HFF-Myc (cell line): ENCODE measurements at regions not wholly inside any gene's neighbourhood (a gene's known extent, or its start where the extent isn't known, plus 50 kb on each side); places are given as distances from the start of the nearest gene placed in this dataset.

ENCODE experiments used
- DNase-seq: peaks from one replicate; pipeline ENCODE4 v3.0.0-alpha.2; 2011; ENCODE audit warnings: low read depth; ENCODE audit errors: extremely low read depth
- H3K4me3 ChIP-seq: replicated peaks from 2 replicates; pipeline ENCODE4 v1.5.1; 2011; ENCODE audit warnings: low read depth, mild to moderate bottlenecking, control low read depth, low read length
- CTCF ChIP-seq: IDR thresholded peaks from 2 replicates; pipeline ENCODE4 v1.5.1; 2012; ENCODE audit warnings: mild to moderate bottlenecking, low read depth, low read length, control low read depth; ENCODE audit errors: missing control alignments

GRCh38 chr7:13072014-13072413 lies 384.6 kb downstream of the ARL4A start:
- no peak for TF ChIP-seq CTCF
- DNase-seq = no peak
- no peak overlapping the region for H3K4me3 ChIP-seq

GRCh38 chr7:13077466-13077865 lies 390.0 kb downstream of the ARL4A start:
- no peak for TF ChIP-seq CTCF
- no peak for DNase-seq
- no peak overlapping the region for H3K4me3 ChIP-seq

- H3K4me3 ChIP-seq = no peak overlapping the region
- no peak for TF ChIP-seq CTCF
- no peak for DNase-seq
These were observed 390.7 kb downstream of the ARL4A start for GRCh38 chr7:13078105-13078504.

- no peak for TF ChIP-seq CTCF
- no peak for DNase-seq
- no peak overlapping the region for H3K4me3 ChIP-seq
These were observed 403.5 kb downstream of the ARL4A start for GRCh38 chr7:13090959-13091358.

- no peak for TF ChIP-seq CTCF
- DNase-seq = no peak
- H3K4me3 ChIP-seq = no peak overlapping the region
These were observed 404.7 kb downstream of the ARL4A start for GRCh38 chr7:13091974-13092707.

GRCh38 chr7:13092708-13093005 lies 405.2 kb downstream of the ARL4A start:
- H3K4me3 ChIP-seq = no peak overlapping the region
- DNase-seq = no peak
- TF ChIP-seq CTCF = no peak

GRCh38 chr7:13093160-13093559 lies 405.7 kb downstream of the ARL4A start:
- DNase-seq = no peak

More at GRCh38 chr7:13093160-13093559, 405.7 kb downstream of the ARL4A start:
- no peak for TF ChIP-seq CTCF
- no peak overlapping the region for H3K4me3 ChIP-seq
